Cardiac muscle cell (in vitro differentiated cells and primary cell): ENCODE measurements at regions not wholly inside any gene's neighbourhood (a gene's known extent, or its start where the extent isn't known, plus 50 kb on each side); places are given as distances from the start of the nearest gene placed in this dataset.

Source experiments
- DNase-seq, 2 donors: peaks; one replicate each; pipeline versions ENCODE4 v3.0.0 to v3.0.0-alpha.2; 2010 to 2017; ENCODE audit warnings: low read depth in 1 of 2, low spot score in 1 of 2
- H3K27ac ChIP-seq: fragments of 200-600 bp; sonication (generic); 2 replicates; pipeline ENCODE4 v1.5.1; 2016
- H3K27me3 ChIP-seq: fragments of 200-600 bp; sonication (generic); 2 replicates; pipeline ENCODE4 v1.6.0; 2016; ENCODE audit warnings: control low read depth
- H3K36me3 ChIP-seq: fragments of 200-600 bp; sonication (generic); 2 replicates; pipeline ENCODE4 v1.5.1; 2016; ENCODE audit warnings: control low read depth
- H3K4me1 ChIP-seq: fragments of 200-600 bp; sonication (generic); 2 replicates; pipeline ENCODE4 v1.8.1; 2017; ENCODE audit warnings: low read depth, mild to moderate bottlenecking, mixed run types
- H3K4me3 ChIP-seq: fragments of 200-600 bp; sonication (generic); 2 replicates; pipeline ENCODE4 v1.5.1; 2016; ENCODE audit warnings: mild to moderate bottlenecking
- H3K9me3 ChIP-seq: fragments of 200-600 bp; sonication (generic); 2 replicates; pipeline ENCODE4 v1.5.1; 2017; ENCODE audit warnings: low read depth, mild to moderate bottlenecking, control low read depth
- TF ChIP-seq, protein P1 (sequence below): IDR thresholded peaks from 2 replicates; pipeline ENCODE4 v1.5.1; 2012; ENCODE audit warnings: low read depth, mild to moderate bottlenecking, low read length

DNA sequence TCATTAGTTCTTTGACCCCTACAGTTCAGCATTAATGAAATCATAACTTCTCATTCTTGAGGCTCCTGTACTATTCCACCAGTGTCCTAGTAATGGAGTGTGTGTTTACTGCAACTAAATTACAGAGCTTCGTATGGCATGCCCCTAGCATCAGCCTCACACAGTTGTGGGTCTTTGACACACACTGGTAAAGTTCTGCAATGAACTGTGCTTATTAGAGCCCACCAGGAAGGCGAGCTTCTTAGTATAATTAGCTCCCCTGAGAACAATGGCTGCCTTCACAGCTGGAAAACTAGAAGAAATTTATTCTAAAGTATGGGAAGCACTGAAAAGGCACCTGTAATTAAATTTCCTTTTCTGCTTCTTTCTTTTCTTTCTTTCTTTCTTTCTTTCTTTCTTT lies 251.1 kb upstream of the RGS18 start:
- H3K36me3 ChIP-seq, result no peaks in the 10 kb centered on the region
- H3K9me3 ChIP-seq, result no peaks in the 10 kb centered on the region
- TF ChIP-seq, protein P1, sequence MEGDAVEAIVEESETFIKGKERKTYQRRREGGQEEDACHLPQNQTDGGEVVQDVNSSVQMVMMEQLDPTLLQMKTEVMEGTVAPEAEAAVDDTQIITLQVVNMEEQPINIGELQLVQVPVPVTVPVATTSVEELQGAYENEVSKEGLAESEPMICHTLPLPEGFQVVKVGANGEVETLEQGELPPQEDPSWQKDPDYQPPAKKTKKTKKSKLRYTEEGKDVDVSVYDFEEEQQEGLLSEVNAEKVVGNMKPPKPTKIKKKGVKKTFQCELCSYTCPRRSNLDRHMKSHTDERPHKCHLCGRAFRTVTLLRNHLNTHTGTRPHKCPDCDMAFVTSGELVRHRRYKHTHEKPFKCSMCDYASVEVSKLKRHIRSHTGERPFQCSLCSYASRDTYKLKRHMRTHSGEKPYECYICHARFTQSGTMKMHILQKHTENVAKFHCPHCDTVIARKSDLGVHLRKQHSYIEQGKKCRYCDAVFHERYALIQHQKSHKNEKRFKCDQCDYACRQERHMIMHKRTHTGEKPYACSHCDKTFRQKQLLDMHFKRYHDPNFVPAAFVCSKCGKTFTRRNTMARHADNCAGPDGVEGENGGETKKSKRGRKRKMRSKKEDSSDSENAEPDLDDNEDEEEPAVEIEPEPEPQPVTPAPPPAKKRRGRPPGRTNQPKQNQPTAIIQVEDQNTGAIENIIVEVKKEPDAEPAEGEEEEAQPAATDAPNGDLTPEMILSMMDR, result no peak
- no peak overlapping the region for H3K4me3 ChIP-seq
- no peaks in the 10 kb centered on the region for H3K27me3 ChIP-seq
- H3K4me1 ChIP-seq, result no peaks in the 10 kb centered on the region
- no peak overlapping the region for H3K27ac ChIP-seq
- DNase-seq, result no peak

DNA sequence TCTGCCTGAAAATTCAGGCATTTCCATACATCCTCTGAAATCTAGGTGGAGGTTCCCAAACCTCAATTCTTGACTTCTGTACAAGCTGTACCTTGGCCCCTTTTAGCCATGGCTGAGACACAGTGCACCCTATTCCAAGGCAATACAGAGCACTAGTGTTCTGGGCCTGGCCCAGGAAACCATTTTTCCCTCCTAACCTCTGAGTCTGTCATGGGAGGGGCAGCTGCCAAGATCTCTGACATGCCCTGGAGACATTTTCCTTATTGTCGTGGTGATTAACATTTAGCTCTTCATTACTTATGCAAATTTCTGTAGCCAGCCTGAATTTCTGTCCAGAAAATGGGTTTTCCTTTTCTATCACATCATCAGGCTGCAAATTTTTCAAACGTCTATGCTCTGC lies 248.0 kb upstream of the RGS18 start:
- no peak for DNase-seq
- H3K36me3 ChIP-seq, result no peaks in the 10 kb centered on the region
- H3K27me3 ChIP-seq, result no peaks in the 10 kb centered on the region
- no peaks in the 10 kb centered on the region for H3K4me1 ChIP-seq
- no peak overlapping the region for H3K27ac ChIP-seq
- no peak overlapping the region for H3K4me3 ChIP-seq
- no peaks in the 10 kb centered on the region for H3K9me3 ChIP-seq
- TF ChIP-seq, protein P1, result no peak

DNA sequence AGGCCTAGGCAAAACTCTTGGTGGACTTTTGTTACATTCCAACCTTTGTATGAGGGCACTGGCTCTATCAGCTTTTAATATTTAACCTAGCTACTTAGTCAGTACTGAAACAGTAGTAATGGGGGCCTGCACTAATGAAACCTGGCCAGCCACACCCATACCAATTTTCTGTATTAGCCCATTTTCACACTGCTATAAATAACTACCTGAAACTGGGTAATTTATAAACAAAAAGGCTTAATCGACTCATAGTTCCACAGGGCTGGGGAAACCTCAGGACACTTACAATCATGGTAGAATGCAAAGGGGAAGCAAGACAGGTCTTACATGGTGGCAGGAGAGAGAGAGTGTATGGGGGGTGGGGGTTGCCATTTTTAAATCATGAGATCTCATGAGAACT lies 245.7 kb upstream of the RGS18 start:
- DNase-seq, result no peak
- TF ChIP-seq, protein P1, result no peak
- H3K4me1 ChIP-seq, result no peaks in the 10 kb centered on the region
- no peak overlapping the region for H3K4me3 ChIP-seq
- H3K27ac ChIP-seq, result no peak overlapping the region
- no peaks in the 10 kb centered on the region for H3K9me3 ChIP-seq
- no peaks in the 10 kb centered on the region for H3K36me3 ChIP-seq
- no peaks in the 10 kb centered on the region for H3K27me3 ChIP-seq

DNA sequence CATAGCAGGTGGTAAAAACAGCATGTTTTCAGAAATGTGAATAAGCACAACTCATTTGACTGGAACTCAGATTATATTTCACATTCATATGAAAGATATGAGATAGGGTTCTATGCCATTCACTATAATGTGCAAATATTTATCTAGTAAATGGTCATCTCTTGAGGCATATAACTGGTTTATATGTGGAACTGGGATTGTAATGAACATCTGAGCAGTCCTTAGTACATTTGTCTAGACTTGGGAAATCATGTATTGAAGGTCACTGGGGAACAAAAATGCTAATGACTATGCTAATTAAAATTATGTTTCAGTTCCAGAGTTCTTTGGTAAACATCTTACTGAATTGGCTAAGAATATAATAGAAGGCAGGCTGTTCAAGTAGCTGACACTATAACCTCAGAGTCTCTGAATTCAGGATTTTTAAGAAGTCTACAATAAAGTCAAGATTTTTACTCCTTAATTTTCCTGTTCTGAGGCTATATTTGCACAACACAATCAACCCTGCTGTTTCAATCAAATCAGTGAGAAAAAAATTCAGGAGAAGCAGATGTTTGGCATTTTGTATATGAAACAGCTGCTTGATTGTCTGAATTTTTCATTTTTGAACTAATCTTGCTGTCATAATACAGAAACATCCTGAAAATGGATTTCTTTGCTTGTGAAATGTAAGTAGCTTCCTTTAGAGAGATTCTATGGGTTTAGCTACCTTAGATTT lies 244.8 kb upstream of the RGS18 start:
- H3K4me1 ChIP-seq, result no peaks in the 10 kb centered on the region
- H3K4me3 ChIP-seq, result no peak overlapping the region
- H3K9me3 ChIP-seq, result no peaks in the 10 kb centered on the region
- no peaks in the 10 kb centered on the region for H3K36me3 ChIP-seq
- DNase-seq, result no peak
- H3K27me3 ChIP-seq, result no peaks in the 10 kb centered on the region
- TF ChIP-seq, protein P1, result no peak
- H3K27ac ChIP-seq, result no peak overlapping the region

DNA sequence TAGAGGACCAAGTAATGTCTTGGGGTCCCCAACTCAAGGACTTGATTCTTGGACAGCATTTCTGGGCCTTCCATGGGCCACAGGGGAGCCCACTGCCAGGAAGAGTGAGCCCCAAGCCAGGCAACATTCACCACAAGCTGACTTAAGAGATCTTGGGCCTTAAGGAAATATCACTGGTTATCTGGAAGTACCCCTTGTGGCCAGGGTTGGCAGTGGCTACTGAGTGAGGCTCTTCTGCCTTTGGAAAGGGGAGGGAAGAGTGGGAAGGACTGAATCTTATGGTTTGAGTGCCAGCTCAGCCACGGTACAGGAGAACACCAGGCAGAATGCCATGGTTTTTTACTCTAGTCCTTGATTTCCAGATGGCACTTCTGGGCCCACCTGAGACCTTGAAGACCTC lies 228.9 kb upstream of the RGS18 start:
- H3K9me3 ChIP-seq, result no peaks in the 10 kb centered on the region
- H3K27me3 ChIP-seq, result no peaks in the 10 kb centered on the region
- H3K36me3 ChIP-seq, result no peaks in the 10 kb centered on the region
- no peak for DNase-seq
- H3K4me3 ChIP-seq, result no peak overlapping the region
- H3K4me1 ChIP-seq, result no peaks in the 10 kb centered on the region
- no peak overlapping the region for H3K27ac ChIP-seq
- TF ChIP-seq, protein P1, result no peak
